ENCODE measurements at regions not wholly inside any gene's neighbourhood (a gene's known extent, or its start where the extent isn't known, plus 50 kb on each side); places are given as distances from the start of the nearest gene placed in this dataset.

DNA sequence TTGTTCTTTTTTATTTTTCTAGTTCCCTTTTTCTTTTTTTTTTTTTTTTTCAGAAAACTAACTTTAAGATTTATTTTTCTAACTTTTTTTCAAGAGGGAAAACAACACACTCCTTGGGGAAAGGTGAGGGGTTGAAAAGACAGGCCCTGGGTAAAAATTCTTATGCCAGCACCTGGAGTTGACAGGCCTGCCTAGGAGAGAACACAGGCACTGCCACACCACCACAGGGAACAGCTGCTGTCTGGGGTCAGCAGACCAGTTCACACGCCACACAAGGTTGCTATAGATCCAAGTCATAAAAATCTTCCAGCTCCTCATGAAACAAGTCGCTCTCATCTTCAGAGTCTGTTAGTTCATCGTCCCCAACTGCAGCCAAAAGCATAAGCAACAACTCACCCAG, 246.4 kb downstream of the C12orf50 start:
- no peak for FAIRE-seq

GRCh38 chr12:87779858-87780498, 249.2 kb downstream of the C12orf50 start:
- FAIRE-seq = no peak

GRCh38 chr12:87779016-87779415, 250.2 kb downstream of the C12orf50 start:
- FAIRE-seq = no peak

- no peak for FAIRE-seq
These were observed 251.1 kb downstream of the C12orf50 start for GRCh38 chr12:87778065-87778464.

DNA sequence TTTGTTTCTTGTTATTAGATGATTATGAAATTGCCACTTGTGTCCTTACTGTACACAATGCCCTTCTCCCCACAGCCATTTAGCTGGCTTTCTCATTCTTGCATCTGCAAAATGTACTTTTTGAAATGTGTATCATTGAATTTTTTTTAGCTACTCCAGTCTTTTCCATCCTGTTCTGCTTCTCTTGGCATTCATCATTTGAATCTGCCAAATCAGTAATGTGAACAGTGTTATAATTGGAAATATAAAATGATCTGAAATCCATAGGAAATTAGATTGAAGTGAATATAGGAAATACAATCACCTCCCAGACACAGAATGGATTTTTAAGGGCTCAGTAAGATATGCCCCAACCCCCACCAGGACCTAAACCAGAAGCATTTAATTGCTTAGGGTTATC, 253.4 kb downstream of the C12orf50 start:
- FAIRE-seq = no peak

DNA sequence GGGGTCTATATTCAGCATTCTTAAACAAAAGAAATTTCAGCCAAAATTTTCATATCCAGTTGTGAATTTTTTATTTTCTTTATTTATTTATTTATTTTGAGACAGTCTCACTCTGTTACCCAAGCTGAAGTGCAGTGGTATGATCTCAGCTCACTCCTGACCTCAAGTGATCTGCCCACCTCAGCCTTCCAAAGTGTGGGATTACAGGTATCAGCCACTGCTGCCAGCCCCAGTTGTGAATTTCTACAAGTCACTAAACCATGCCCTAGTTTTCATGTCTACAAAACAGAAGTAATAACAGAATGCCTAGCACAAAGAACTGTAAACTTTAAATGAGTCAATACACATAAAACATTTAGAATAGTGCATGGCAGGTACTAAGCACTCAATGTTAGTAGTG, 254.2 kb downstream of the C12orf50 start:
- FAIRE-seq = no peak

DNA sequence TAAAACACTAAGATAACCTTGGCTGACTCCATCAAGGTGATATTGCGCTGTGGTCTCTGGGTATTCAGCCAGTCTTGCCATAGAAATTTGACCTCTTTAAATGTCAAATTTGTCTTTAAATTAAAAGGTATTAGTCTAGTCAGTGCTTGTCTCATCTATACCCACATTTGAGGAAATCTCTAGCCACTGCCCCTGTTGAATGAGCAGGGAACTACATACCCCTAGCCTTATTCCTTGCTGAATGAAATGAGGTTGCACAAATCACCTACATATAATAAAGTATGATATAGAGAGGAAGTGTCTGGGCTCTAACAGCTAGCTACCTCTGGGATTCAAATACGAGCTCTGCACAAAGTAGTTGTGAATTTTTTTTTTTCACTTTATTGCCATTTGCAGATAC, 256.8 kb downstream of the C12orf50 start:
- no peak for FAIRE-seq

DNA sequence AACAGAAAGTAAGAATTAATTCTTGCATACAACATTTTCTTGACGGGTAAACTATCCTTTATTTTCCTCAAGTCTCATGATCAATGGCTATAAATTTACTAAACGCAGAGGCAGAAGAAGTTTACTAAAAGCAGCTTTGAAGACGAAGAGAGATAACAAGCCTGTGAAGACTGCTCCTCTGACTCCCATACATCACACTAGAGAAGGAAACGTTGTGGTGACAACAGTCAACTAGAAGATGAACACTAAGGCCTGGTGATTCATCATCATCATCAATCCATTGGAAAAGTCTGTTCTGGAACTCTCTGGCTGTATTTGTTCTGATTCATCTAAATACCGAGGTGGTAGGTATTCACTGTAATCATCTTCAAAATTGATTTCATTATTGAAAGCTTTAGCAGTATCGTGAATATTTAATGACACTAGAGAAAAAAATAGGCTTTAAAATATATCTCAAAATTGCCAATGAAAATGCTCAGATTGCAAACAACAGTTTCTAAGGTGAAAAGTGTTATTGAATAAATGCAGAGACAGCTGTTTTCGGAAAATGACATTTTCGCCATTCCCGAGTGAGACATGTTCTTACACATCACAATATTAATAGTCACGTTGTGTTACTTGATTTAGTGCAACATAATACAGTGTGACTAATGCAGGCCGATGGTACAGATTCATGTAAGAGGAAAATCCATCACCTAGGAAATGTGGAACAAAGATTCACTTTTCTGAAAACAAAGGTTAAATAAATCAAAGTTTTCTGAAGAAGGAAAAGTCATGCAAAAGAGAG, 260.5 kb downstream of the C12orf50 start:
- no peak for FAIRE-seq

DNA sequence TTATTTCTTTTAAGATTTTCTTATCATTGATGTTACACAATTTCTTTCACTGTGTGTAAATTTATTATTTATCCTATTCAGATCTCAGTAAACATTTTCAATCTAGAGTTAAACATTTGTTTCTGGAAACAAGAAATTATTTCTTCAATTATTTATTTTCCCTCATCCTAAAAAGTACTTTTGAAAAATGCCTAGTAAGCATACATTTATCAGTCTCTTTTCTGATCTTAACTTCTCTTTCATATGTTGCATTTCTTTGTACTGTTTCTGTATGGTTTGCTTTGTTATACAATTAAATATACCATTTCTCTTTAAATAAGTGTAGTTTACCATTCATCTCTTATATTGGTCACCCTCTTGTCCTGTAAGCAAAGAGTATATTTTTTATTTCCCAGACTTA, 263.2 kb downstream of the C12orf50 start:
- no peak for FAIRE-seq

DNA sequence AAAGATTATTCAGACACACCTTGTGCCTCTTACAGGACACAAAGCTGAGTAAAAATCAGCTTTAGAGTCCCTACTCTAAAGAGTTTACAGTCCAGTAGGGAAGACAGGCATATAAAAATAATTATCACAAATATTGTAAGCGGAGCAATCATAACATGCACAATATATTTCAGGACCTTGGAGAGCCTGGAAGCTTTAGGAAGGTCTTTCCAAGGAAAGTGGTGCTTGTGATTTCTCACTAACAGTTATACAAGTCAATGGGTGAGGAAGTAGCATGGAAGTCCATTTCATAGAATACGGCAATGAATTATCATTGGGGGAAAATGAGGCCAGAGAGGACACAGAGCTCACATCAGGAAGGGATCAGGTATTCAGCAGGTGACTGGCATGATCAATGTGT, 268.3 kb downstream of the C12orf50 start:
- FAIRE-seq = no peak

- no peak for FAIRE-seq
These were observed 270.9 kb downstream of the C12orf50 start for GRCh38 chr12:87758271-87758670.

- FAIRE-seq = no peak
These were observed 272.5 kb downstream of the C12orf50 start for GRCh38 chr12:87756721-87757120.

- no peak for FAIRE-seq
These were observed 273.1 kb downstream of the C12orf50 start for GRCh38 chr12:87756111-87756510.

DNA sequence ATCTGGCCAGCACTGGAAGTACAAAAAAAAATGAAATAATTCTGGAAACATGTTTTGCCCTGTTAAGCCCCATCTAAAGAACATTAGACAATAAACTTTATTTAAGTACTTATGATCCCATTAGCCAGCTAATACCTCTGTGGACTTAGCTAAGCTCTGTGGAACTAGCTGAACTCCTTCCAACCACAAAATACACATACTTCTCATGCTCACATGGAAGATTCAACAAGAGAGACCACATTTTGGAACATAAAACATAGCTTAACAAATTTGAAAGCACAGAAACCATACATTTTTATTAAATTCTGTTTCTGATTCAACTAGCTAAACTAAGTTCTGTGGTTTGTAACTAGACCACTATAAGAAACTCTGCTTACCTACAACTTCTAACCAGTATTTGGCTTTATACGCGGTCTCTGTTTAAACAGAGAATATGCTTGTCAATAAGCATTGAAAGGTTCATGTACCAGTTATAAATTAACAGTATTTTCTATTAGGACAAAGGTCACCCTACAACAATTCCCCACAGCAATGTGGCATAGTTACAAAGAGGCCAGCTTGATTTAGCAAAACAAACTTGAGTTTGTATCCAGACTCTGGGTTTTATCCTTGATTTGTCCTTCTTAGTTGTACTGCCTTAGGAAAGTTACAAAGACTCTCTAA, 300.1 kb downstream of the C12orf50 start:
- FAIRE-seq = no peak

DNA sequence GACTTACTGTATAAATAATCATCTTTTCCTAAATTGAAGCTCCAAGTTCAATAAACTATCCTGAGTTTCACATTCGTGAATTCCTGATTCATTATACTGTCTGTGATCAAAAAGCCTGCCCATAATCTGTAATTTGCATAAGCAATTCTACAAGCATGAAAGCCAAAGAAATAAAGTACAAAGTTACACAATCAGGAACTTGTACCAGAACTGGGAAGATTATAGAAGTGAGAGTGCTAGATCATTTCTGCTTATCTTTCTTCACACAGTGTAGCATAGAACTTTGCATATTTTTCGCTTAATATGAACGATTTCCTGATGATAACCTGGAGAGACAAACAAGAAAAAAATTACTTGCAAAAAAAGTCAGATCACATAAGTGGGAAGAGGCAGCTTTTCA, 308.2 kb downstream of the C12orf50 start:
- no peak for FAIRE-seq

DNA sequence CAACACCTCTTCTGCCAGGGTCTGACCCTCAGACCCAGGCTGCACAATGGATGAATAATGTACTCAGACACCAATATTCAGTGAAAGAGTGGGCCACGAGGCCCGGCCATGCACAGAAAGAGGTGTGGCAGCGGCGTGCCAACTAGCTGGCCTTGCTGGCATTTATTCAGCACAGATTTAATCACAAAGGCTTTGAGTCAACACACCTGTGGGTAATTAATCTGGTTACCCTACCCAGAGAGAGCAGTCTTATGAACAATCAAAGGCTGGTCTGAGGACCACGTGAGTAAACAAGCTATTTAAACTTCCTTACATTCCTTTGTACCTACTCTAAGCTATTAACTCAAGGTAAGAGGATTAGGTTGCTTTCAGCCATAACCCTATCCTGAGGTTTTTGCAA, 324.8 kb downstream of the C12orf50 start:
- FAIRE-seq = no peak

GRCh38 chr12:87690236-87690810, 338.9 kb downstream of the C12orf50 start:
- no peak for FAIRE-seq

- no peak for FAIRE-seq
These were observed 340.0 kb downstream of the C12orf50 start for GRCh38 chr12:87689196-87689595.

DNA sequence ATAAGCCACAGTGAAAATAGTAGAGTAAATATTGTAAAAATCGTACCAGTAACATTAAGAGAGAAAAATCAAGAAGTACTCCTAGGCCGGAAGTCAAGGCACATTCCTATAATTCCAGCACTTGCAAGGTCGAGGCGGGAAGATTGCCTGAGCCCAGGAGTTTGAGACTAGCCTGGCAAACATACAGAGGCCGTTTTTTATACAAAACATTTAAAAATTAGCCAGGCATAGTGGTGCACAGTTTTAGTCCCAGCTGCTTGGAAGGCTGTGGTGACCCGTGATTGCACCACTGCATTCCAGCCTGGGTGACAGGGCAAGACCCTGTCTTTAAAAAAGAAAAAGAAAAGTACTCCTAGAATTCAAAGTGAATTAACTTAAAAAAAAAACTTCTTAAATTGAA, 341.8 kb downstream of the C12orf50 start:
- FAIRE-seq = no peak

DNA sequence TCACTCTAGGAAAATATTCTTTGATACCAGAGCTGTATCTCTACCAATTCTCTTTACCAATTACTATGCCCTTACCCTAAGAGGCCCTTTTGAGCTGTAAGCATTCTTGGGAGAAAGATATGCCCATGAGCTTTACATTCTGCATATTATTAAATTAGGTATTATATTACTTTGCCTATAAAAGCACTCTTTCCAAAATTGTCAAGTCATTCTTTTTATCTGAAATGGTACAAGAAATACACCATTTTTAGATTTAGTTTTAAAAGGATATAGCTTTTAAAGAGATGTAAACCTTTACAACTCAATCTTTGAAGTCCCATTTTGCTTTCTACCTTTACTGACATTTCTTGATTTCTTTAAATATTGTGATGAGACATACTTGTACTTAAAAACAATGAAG, 343.5 kb downstream of the C12orf50 start:
- FAIRE-seq = no peak

DNA sequence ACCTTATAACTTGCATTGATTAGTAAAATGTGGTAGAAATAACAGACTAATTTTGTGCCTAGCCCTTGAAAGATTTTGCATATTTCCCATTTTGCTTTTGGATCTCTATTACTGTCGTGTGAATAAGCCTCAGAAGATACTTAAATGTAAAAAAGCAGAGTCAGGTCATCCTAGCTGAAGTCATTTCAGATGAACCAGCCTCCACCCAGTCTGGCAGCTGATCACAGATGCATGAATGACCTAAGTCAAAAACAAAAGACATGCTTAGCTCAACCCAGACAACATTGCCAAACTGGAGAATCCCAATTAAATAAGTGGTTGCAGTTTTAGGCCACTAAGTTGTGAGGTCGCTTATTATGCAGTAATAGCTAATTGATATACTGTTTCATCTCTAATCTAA, 349.9 kb downstream of the C12orf50 start:
- FAIRE-seq = no peak

DNA sequence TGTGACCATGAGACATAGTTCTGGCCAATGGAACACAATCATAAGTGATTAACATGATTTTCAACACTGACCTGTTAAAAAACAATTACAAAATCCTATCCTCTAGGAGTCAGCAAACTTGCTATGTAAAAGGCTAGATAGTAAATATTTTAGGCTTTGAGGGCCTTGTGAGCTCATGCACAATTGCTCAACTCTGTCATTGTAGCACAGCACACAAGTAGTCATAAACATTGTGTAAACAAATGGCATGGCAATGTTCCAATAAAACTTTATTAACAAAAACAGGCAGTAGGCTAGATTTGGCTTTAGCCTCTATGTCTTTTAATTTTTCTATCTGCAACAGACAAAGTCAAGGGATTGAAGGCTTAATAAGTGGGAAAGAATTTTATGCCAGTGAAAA, 350.7 kb downstream of the C12orf50 start:
- no peak for FAIRE-seq

- no peak for FAIRE-seq
These were observed 352.5 kb downstream of the C12orf50 start for GRCh38 chr12:87676731-87677130.

DNA sequence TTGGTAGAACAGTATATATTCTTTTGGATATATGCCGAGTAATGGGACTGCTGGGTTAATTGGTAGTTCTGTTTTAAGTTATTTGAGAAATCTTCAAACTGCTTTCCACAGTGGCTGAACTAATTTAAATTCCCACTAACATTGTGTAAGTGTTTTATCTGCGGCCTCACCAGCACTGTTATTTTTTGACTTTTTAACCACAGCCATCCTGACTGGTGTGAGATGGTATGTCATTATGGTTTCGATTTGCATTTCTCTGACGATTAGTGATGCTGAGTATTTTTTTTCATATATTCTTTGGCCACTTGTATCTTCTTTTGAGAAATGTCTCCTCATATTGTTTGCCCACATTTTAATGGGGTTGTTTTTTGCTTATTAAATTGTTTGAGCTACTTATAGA, 357.4 kb downstream of the C12orf50 start:
- FAIRE-seq = no peak

Data from islet of Langerhans (tissue), 1 donor.